SU-DHL-6 (cell line): ENCODE measurements at regions not wholly inside any gene's neighbourhood (a gene's known extent, or its start where the extent isn't known, plus 50 kb on each side); places are given as distances from the start of the nearest gene placed in this dataset.

Experiments used
- H2AFZ ChIP-seq: fragments of 200-600 bp; sonication (generic); 2 replicates; pipeline ENCODE4 v1.6.1; 2014; ENCODE audit warnings: low read depth, mild to moderate bottlenecking, moderate library complexity, mixed read lengths, antibody characterized with exemption, low read length; ENCODE audit not compliant: severe bottlenecking
- H3F3A ChIP-seq: fragments of 200-600 bp; shearing (Covaris generic); 2 replicates; pipeline ENCODE4 v1.6.0; 2016; ENCODE audit warnings: antibody characterized with exemption, mild to moderate bottlenecking; ENCODE audit not compliant: insufficient read depth
- H3K27ac ChIP-seq: fragments of 200-600 bp; sonication (generic); 2 replicates; pipeline ENCODE4 v1.5.1; 2016; ENCODE audit warnings: low read depth, mild to moderate bottlenecking, low read length, moderate library complexity, mixed read lengths
- H3K27me3 ChIP-seq: fragments of 200-600 bp; sonication (generic), shearing (Covaris generic); 2 replicates; pipeline ENCODE4 v1.6.0; 2014; ENCODE audit warnings: mild to moderate bottlenecking, low read length
- H3K36me3 ChIP-seq: fragments of 200-600 bp; sonication (generic); 2 replicates; pipeline ENCODE4 v1.6.1; 2014; ENCODE audit warnings: mild to moderate bottlenecking, low read length, mixed read lengths
- H3K4me2 ChIP-seq: fragments of 300-600, 200-600 bp; shearing (Covaris generic), sonication (generic); 2 replicates; pipeline ENCODE4 v1.6.0; 2014; ENCODE audit warnings: low read length, low read depth, mild to moderate bottlenecking; ENCODE audit not compliant: poor library complexity, severe bottlenecking
- H3K4me3 ChIP-seq: fragments of 200-600 bp; sonication (generic); 2 replicates; pipeline ENCODE4 v1.5.1; 2014; ENCODE audit warnings: antibody characterized with exemption, low read length, mild to moderate bottlenecking, mixed read lengths; ENCODE audit not compliant: insufficient read depth, poor library complexity, severe bottlenecking
- H3K79me2 ChIP-seq: fragments of 200-600 bp; sonication (generic); 2 replicates; pipeline ENCODE4 v1.6.1; 2014; ENCODE audit warnings: mild to moderate bottlenecking, low read length, moderate library complexity; ENCODE audit not compliant: insufficient read depth
- H3K9ac ChIP-seq: fragments of 200-600 bp; sonication (generic); 2 replicates; pipeline ENCODE4 v1.7.0; 2014; ENCODE audit warnings: mild to moderate bottlenecking, low read length
- H3K9me2 ChIP-seq: fragments of 200-600 bp; sonication (generic); replicated peaks from 2 replicates; pipeline ENCODE4 v1.6.1; 2014; ENCODE audit warnings: low read length; ENCODE audit not compliant: insufficient read depth
- H3K9me3 ChIP-seq: fragments of 200-600 bp; sonication (generic); 2 replicates; pipeline ENCODE4 v1.6.1; 2014; ENCODE audit warnings: low read length, mixed read lengths; ENCODE audit not compliant: insufficient read depth
- H4K20me1 ChIP-seq: fragments of 200-600 bp; sonication (generic); 2 replicates; pipeline ENCODE4 v1.6.1; 2014; ENCODE audit warnings: low read depth, mild to moderate bottlenecking, antibody characterized with exemption, low read length, moderate library complexity, mixed read lengths
- EZH2phosphoT487 ChIP-seq: fragments of 200-600 bp; sonication (generic), shearing (Covaris generic); conservative IDR thresholded peaks from 2 replicates; pipeline ENCODE4 v1.6.1; 2018; ENCODE audit warnings: mild to moderate bottlenecking, antibody characterized with exemption, low read length, moderate library complexity, mixed read lengths
- TF ChIP-seq, protein P1 (sequence below): fragments of 200-600 bp; sonication (generic); IDR thresholded peaks from one replicate; pipeline ENCODE4 v1.5.1; 2017; ENCODE audit warnings: antibody characterized with exemption, mild to moderate bottlenecking, low read length, moderate library complexity; ENCODE audit not compliant: insufficient read depth, poor library complexity, severe bottlenecking

DNA sequence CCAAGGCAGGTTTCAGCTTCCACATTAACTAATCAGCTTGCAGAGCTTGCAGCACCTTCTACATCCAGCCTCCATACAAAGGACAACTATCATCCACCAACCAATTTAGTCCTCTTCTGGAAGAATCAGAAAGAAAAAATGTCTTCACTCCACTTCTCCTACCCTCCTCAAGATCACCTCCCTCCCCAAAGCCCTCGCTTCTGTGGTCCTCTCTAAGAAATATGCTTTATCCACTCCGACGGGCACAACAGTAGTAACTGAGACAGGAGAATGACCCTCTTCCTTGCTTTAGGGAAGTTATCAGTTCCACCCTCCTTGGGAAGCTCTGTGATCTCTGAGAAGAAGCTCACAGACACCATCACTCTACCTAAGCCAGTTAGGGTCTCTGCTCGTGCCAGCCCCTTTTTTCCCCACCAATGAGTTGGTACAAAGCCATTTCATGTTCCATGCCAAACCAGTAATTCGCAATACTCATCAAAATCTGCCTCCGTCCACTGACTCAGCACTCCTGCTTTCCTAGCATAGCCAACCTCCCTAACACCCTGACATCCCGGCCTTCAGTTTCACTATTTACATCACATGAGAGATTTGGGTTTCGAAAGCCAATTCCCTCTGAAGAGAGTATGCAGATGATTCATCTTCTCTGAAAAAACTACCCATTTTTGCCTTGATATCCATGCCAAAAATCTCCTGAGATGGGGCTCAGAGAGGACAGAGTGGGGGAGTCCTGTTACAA is 114.1 kb upstream of the PKDCC start:
- Histone ChIP-seq H4K20me1 (no peaks in the 10 kb centered on the region), H3F3A (no peaks in the 10 kb centered on the region), H3K27me3 (no peaks in the 10 kb centered on the region), H3K4me3 (no peak overlapping the region), H3K79me2 (no peaks in the 10 kb centered on the region), H3K4me2 (no peak overlapping the region), H3K36me3 (no peaks in the 10 kb centered on the region), H3K9me3 (no peaks in the 10 kb centered on the region), H3K27ac (no peak overlapping the region), H3K9me2 (no peaks in the 10 kb centered on the region), H2AFZ (no peak overlapping the region), H3K9ac (no peak overlapping the region)
- TF ChIP-seq, protein P1, sequence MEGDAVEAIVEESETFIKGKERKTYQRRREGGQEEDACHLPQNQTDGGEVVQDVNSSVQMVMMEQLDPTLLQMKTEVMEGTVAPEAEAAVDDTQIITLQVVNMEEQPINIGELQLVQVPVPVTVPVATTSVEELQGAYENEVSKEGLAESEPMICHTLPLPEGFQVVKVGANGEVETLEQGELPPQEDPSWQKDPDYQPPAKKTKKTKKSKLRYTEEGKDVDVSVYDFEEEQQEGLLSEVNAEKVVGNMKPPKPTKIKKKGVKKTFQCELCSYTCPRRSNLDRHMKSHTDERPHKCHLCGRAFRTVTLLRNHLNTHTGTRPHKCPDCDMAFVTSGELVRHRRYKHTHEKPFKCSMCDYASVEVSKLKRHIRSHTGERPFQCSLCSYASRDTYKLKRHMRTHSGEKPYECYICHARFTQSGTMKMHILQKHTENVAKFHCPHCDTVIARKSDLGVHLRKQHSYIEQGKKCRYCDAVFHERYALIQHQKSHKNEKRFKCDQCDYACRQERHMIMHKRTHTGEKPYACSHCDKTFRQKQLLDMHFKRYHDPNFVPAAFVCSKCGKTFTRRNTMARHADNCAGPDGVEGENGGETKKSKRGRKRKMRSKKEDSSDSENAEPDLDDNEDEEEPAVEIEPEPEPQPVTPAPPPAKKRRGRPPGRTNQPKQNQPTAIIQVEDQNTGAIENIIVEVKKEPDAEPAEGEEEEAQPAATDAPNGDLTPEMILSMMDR = no peak
- TF ChIP-seq EZH2phosphoT487 = no peak

DNA sequence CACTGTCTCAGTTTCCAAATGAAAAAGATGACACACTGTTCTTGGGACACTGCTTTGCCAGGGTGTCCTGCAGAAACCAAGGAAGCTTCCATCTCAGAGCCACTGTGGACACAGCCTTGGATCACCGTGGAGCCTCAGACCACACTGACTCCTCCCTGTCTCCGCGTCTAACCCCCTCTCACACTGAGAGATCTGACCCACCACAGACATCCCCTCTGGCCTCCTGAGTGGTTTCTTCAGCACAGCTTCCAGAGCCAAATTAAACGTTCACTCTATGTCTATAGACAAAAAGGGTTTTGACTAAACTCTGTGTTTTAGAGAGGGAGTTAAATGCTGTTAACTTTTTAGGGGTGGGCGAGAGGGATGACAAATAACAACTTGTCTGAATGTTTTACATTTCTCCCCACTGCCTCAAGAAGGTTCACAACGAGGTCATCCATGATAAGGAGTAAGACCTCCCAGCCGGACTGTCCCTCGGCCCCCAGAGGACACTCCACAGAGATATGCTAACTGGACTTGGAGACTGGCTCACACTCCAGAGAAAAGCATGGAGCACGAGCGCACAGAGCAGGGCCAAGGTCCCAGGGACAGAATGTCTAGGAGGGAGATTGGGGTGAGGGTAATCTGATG is 113.4 kb upstream of the PKDCC start:
- Histone ChIP-seq H2AFZ (no peak overlapping the region), H3K9me3 (no peaks in the 10 kb centered on the region), H3K4me2 (no peak overlapping the region), H3K27ac (no peak overlapping the region), H3K9me2 (no peaks in the 10 kb centered on the region), H3K36me3 (no peaks in the 10 kb centered on the region), H4K20me1 (no peaks in the 10 kb centered on the region), H3F3A (no peaks in the 10 kb centered on the region), H3K9ac (no peak overlapping the region), H3K79me2 (no peaks in the 10 kb centered on the region), H3K4me3 (no peak overlapping the region), H3K27me3 (no peaks in the 10 kb centered on the region)
- no peak for TF ChIP-seq EZH2phosphoT487
- TF ChIP-seq, protein P1 = no peak

- no peak overlapping the region for H3K4me2 ChIP-seq
- H3K9me3 ChIP-seq = no peaks in the 10 kb centered on the region
- H3K9me2 ChIP-seq = no peaks in the 10 kb centered on the region
- no peaks in the 10 kb centered on the region for H3K36me3 ChIP-seq
- no peaks in the 10 kb centered on the region for H4K20me1 ChIP-seq
- H3F3A ChIP-seq = no peaks in the 10 kb centered on the region
- H3K27me3 ChIP-seq = no peaks in the 10 kb centered on the region
- no peak overlapping the region for H3K9ac ChIP-seq
- H2AFZ ChIP-seq = no peak overlapping the region
- TF ChIP-seq, protein P1 = no peak
- TF ChIP-seq EZH2phosphoT487 = no peak
- no peaks in the 10 kb centered on the region for H3K79me2 ChIP-seq
- no peak overlapping the region for H3K27ac ChIP-seq
- no peak overlapping the region for H3K4me3 ChIP-seq
Observed at GRCh38 chr2:41935002-41935401, 112.8 kb upstream of the PKDCC start.
